UCSD-AML1 (cell line): ENCODE measurements at regions not wholly inside any gene's neighbourhood (a gene's known extent, or its start where the extent isn't known, plus 50 kb on each side); places are given as distances from the start of the nearest gene placed in this dataset.

Experiments used
- DNase-seq: peaks from one replicate; lab custom pipeline; 2025; ENCODE audit not compliant: unreplicated experiment; lab: John Stamatoyannopoulos, UW

DNA sequence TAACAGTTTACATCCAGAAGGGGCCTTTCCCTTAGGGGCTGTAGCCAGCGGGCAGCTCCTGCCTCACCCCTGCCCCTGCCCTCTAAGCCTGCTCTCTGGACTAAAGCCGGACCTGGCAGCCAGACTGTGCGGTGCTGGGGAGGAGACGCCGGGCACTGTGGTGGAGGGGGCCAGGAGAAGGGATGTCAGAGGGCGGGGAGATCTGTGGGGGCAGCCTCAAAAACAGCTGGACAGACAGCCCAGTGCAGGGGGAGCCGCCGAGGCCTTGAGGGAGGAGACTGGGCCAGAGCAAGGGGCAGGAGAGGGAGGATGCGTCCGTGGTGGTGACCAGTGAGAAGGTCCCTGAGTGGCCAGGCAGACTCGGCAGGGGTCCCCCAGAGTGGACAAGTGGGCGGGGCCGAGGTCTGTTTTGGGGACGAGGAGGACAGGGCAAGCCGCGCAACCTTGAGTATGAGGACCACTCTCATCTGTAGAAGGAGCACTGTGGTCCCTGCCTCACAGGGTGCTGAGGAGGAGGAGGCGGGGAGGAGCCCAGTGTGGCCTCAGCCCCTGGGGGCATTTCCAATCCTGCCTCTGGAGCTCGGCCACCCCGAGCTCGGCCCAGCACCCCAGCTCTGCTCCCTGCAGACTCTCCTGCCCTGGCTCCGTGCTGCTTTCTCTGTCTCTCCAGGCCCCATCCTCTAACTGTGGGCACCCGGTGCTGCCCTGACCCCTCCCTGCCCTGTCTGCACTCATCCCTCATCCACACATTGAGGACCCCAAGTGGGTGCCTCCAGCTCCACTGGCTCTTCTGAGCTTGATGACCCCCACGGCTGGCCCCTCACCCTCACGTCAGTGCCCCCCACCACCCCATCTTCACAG, 59.2 kb upstream of the NKX1-1 start:
- DNase-seq = no peak

- no peak for DNase-seq
Measured at GRCh38 chr4:1464581-1465171, 58.4 kb upstream of the NKX1-1 start.

GRCh38 chr4:1463927-1464540, 57.8 kb upstream of the NKX1-1 start:
- DNase-seq = no peak

DNA sequence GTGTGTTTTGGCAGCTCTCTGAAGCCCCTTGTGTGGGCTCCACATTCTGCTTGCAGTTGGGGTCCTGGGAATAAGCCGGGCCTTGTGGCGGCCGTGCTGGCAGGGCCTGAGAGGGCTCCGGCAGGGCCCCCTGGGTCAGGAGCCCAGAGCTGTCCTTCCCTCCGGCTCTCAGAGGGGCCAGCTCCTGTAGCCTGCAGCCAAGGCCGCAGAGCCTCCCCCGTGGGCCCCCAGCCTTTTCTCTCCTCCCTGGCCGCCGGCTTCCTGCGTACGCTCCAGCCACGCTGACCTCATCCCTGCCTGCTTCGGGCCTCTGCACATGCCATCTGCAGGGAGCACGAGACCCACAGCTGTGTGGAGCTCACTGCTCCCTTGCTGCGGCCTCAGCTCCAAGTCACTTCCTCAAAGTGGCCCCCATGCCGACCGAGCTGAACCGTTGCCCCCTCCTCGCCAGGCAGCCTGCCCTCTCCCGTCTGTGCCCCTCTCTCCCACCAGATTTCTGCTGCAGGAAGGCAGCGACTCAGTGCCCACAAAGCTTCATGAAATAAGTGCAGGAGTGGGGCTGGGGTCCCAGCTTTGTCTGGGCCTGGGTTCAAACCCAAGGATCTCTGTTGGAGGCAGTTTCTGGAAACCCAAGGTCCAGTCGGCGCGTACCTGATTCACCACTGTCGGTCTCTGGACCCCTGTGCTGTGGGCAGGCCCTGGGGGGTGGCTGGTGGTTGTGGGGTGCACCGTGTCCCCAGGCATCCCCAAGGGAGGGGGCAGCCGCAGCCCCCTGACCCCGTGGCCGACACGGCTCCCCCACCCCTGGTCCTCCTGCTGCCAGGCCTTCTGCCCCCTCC, 57.1 kb upstream of the NKX1-1 start:
- no peak for DNase-seq

DNA sequence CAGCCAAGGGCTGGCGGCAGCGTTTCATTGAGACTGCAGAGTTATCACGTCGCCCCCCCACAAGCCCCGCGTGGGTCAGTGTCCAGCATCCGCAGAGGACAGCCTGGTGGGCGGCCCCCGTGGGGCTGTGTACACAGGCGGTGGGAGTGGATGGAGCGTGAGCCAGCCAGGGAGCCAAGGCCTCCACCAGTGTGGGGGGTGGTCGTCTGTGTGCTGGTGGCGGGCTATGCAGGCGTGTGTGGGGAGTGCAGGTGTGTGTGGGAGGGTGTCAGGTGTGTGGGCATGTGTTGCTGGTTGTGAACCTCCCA, 56.5 kb upstream of the NKX1-1 start:
- DNase-seq = no peak

DNA sequence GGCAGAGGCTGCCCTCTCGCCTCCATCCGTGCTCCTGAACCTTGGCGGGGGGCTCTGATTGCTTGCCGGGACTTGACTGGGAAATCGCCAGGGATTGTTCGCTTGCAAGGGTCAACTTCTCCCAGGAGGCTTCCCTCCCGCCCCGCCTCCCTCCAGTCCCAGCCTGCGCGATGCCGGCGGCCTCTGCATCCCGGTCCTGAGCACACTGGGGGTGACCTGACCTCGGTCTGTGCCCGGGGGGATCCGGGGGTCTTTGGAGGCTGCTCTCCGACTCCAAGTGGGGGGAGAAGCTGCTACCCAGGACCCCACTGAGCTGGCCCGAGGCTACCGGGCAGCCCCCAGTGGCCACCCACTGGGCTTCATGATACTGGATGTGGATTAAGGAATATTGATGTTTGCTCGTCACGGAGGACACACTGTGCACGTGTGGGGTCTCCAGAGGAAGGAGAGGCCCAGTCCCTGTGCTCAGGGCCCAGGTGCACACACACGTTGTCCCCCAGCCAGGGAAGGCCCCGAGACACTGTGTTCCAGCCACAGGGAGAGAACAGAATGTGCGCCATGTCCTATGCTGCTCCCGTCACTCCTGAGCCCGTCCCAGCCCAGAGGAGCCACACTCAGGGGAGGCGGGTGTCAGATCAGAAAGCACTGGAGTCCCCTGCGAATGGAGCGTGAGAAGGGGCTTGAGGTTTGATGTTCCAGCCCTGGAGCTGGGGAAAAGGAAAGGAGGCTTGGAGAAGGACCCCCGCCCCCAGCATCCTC, 55.9 kb upstream of the NKX1-1 start:
- DNase-seq = no peak

- no peak for DNase-seq
Measured at GRCh38 chr4:1460967-1461868, 55.0 kb upstream of the NKX1-1 start.

DNA sequence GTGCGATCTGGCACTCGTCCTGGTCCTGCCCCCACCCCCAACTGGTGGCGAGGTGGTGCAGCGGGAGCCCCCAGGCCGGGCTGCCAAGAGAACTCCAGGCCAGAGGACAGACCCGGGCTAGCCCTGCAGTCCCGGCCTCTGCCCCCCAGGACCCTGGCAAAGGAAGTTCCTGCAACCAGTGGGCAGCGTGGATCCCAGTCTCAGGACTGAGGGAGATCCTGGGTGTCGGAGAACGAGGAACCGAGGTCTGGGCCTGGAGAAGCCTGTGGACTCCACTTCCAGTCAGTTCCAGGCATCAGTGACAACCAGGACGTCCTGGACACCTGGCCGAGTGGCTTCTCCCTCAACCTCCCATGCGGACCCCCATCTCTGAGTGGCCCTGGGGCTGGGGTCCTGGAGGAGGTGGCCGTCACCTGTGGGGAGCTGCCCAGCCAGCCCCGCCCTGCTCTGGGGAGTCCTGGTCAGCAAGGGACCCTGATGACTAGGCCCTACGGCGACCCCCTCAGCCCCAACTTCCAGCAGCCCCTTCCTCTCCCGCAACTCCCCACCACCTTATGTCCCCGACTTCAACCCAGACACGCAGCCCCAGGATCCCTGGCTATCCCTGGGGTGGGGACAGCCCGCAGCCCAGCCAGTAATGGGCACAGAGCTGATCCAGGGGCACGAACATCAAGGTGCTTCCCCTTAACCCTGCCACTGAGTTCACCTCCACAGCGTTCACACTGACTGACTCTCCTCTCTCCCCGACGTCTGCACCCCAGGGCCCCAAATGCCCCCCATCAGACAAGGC, 53.7 kb upstream of the NKX1-1 start:
- no peak for DNase-seq

- DNase-seq = no peak
Measured at GRCh38 chr4:1459081-1459721, 53.0 kb upstream of the NKX1-1 start.

DNA sequence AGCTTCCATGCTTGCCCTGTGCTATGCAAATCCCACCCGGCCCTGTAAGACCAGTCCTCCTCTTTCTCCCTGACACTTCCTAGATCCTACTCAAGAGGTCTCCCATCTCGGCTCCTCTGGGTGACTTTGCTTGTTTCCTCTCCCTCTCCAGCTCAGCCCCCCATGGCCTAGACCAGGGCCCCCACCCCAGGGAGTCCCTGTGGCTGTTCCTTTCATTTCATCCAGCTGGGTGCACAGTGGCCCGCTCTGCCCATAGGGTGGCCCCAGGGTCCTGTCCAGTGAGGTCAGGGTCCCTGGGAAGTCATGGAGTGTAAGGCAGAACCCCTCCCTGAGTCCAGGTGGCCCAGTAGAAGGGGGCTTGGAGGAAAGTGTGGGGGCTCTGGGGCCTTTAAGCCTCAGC, 52.3 kb upstream of the NKX1-1 start:
- DNase-seq = no peak
